Gastrocnemius medialis (tissue), 4 donors: ENCODE measurements at regions not wholly inside any gene's neighbourhood (a gene's known extent, or its start where the extent isn't known, plus 50 kb on each side); places are given as distances from the start of the nearest gene placed in this dataset.

Experiments
- CTCF ChIP-seq, 5 experiments: fragments of 450-650 bp in 3 of 5; fragments of 200-600 bp in 2 of 5; sonication (generic) in 2 of 5; IDR thresholded peaks in 4 of 5; conservative IDR thresholded peaks in 1 of 5; 1 replicate in 4 of 5; 2 replicates in 1 of 5; pipeline ENCODE4 v1.5.1; 2016 to 2019; ENCODE audit warnings: antibody characterized with exemption in 5 of 5, mild to moderate bottlenecking in 3 of 5, moderate library complexity in 3 of 5
- POLR2A ChIP-seq, 2 donors: fragments of 450-650 bp; IDR thresholded peaks; one replicate each; pipeline ENCODE4 v1.6.1; 2017; ENCODE audit warnings: antibody characterized with exemption in 2 of 2, mild to moderate bottlenecking in 2 of 2, moderate library complexity in 2 of 2

GRCh38 chr10:133001114-133001513 is 58.7 kb upstream of the CFAP46 start:
- no peak for TF ChIP-seq CTCF (IDR thresholded peaks at IDR 0.05 in 4 of 5, conservative IDR thresholded peaks at IDR 0.05 in 1 of 5)
- TF ChIP-seq POLR2A (IDR thresholded peaks at IDR 0.05), result no peak
